ENCODE measurements at regions not wholly inside any gene's neighbourhood (a gene's known extent, or its start where the extent isn't known, plus 50 kb on each side); places are given as distances from the start of the nearest gene placed in this dataset.

DNA sequence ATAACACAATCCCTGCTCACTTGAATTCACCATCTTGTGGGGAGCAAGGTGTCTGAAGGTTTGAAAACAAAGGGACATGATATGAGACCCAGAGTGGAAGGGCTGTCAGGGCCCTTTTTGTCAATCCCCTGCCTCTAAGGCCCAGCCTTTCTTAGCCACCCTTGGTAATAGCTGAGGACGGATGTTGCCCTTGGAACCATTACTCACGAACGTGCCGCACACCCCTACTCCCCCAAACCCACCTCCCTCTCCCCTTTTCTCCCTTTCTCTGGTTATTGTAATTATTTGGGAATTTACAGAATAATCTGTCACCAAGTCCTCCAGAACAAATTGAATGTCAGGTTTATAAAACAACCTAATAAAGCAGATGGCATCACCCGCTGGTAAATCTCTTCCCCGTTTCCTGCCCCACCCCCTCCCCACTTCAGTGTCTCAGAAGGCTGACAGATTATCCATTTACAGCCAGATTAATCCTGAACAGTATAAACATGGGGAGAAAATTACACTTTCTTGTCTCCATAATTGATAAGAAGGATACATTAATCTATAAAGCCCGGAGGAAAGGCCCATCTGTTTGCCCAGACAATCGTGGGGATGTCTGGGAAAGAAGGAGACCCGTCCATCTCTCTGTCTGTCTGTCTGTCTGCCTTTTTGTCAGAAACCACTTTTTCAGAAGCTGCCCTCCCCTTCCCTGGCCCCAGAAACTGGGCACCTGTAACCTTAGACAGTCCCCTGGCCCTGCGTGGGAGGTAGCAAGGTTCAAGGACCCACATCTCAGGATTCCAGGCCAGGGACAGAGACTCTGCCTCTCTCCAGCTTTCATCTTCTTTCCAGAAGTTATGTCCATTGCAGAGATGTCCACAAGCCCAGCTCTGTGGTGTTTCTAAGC lies 60.6 kb upstream of the CD34 start:
- no peak overlapping the region for H3K27ac ChIP-seq (ENCODE audit: low read depth, low read length)
- WGBS, 3 donors = 72 to 82% (median 81%) methylated on average over 10 of the region's 10 CpGs

- WGBS, 3 donors = 79 to 84% (median 83%) methylated on average over 16 of the region's 16 CpGs
- no peak overlapping the region for H3K27ac ChIP-seq (ENCODE audit: low read depth, low read length)
Observed at GRCh38 chr1:207970329-207971233, 59.7 kb upstream of the CD34 start.

DNA sequence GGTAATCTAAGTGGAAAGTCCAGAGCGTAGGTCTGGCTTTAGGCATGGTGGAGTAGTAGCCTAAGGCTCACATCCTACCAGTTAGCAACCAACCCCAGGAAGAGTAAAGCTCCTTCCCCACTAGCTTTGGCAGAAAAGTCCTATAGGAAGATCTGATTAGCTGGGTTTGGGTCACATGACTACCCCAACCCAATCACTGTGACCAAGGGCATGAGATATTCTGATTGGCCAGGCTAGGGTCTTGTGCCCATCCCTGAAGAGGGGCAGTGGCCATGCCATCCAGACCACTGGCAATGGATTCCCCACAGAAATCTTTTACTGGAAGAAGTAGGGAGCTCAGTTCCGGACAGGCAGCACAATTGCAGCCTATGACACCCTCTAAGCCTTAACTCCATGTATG lies 58.6 kb upstream of the CD34 start:
- WGBS, 3 donors = 96 to 98% (median 96%) methylated on average over 2 of the region's 2 CpGs

DNA sequence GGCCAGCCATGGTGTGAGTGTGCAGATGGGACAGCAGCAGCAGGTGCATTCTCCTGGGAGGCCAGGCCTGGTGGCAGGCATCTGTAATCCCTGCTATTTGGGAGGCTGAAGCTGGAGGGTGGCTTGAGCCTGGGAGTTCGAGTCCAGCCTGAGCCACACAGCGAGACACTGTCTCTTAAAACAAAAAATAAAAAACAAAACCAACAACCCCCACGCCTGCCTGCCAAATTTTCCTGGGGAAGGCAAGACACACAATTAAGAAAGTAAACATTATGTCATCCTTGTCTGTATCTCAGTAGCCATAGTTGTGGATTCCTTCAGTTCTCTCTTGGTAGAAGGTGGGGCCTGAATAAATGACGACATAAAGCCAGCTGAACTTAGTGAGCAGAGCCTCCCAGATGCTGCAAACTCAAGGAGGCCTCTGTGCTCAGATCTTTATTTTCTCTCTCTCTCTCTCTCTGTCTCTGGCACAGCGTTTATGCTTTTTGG lies 57.6 kb upstream of the CD34 start:
- 54 to 76% (median 68%) methylated on average over 5 of the region's 5 CpGs for WGBS, 3 donors
- H3K27ac ChIP-seq (ENCODE audit: low read depth, low read length) = no peak overlapping the region

More for the DNA sequence above, 58.6 kb upstream of the CD34 start:
- no peak overlapping the region for H3K27ac ChIP-seq (ENCODE audit: low read depth, low read length)

DNA sequence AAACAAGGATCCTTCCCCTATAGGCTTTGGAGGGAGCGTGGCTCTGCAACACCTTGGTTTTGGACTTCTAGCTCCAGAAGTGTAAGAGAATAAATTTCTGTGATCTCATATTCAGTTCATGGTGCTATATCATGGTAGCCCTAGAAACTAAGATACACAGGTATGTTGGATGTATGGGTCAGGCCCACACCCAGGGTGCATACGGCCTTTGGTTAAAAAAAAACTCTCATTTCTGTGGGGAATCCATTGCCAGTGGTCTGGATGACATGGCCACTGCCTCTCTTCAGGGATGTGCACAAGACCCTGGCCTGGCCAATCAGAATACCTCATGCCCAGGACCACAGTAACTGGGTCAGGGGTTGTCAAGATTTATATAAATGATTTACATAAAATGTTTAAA lies 56.8 kb upstream of the CD34 start:
- H3K27ac ChIP-seq (ENCODE audit: low read depth, low read length) = no peak overlapping the region
- 96 to 100% (median 99%) methylated on average over 2 of the region's 2 CpGs for WGBS, 3 donors

GRCh38 chr1:207966521-207966920 lies 55.6 kb upstream of the CD34 start:
- no peak overlapping the region for H3K27ac ChIP-seq (ENCODE audit: low read depth, low read length)
- 89 to 96% (median 90%) methylated on average over 5 of the region's 5 CpGs for WGBS, 3 donors

GRCh38 chr1:207965392-207966387 lies 54.8 kb upstream of the CD34 start:
- WGBS, 3 donors = 72 to 81% (median 78%) methylated on average over 9 of the region's 9 CpGs
- H3K27ac ChIP-seq (ENCODE audit: low read depth, low read length) = no peak overlapping the region

- WGBS, 3 donors = 49 to 64% (median 49%) methylated on average over 25 of the region's 25 CpGs
- H3K27ac ChIP-seq (ENCODE audit: low read depth, low read length) = peak overlapping the region; percentile 34
Observed at GRCh38 chr1:207964195-207964966, 53.5 kb upstream of the CD34 start.

DNA sequence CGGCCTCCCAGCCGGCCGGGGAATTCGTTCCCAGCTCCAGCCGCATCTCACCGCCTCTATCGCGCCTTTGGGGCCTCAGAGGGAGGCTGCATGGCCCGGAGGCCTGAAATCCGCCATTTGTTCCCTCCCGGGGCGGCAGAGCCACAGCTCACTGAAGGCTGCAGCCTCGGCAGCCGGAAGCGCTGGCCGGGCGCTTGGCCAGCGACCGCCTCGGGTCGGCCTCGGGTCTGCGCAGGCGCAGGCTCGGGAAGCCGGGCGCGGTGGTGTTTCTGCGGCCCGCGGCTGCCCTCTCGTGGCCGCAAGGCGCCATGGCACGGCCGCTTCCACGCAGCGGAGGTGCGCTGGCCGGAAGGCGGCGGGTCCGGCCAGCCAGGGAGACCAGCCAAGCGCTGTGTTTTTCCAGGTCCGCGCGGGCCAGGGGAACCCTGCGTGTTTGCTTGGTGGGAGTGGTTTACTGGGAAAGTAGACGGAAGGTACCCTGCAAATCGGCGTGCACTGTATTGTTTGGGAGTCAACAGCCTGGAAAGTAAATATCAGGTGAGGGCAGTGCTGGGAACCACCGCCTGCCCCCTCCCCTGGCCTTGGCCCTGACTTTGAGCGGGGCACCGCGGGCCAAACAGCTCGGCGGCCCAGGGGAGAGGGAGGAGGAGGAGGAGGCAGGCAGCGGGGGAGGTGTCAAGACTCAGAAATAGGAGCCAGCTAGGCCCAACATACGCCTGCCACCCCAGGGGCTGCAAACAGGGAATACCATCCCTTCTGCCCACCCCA lies 52.7 kb upstream of the CD34 start:
- WGBS, 3 donors = 1 to 2% (median 1%) methylated on average over 46 to 58 of the region's 59 CpGs
- peak overlapping the region; percentile 88 for H3K27ac ChIP-seq (ENCODE audit: low read depth, low read length)

DNA sequence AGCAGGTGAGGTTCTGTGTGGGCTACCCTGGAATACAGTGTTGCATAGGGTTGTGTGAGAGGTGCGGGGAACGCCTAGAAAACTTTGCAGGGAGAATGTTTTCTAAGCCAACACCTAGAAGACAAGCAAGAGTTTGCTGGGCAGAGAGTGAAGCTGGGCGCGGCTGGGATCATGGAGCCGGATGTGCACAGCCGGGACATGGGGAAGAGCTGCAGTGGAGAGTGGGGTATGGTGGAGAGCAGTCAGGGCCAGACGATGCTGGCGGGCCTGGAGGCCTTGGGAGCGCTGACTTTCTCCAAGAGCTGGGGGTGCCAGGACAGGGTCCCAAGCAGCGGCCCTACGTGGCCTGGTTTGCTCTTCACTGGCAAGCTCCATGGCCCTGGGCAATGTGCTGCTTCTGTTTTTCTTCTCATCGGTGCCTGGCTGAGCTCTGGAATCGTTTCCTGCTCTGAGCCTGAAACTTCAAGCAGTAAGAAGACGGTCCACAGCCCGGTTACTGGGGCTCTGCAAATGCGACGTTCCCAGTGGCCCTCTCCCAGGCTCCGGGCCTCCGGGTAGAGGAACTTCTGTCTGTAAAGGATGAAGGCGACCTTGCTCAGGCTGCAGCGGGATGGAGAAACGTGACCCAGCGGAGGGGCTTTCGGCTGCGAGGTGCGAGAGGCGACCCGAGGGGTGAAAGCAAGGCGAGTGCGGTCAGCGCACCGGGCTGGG lies 51.9 kb upstream of the CD34 start:
- WGBS, 3 donors = 16 to 27% (median 19%) methylated on average over 32 of the region's 32 CpGs
- peak overlapping the region; percentile 88 for H3K27ac ChIP-seq (ENCODE audit: low read depth, low read length)
